H1 (cell line): ENCODE measurements at regions not wholly inside any gene's neighbourhood (a gene's known extent, or its start where the extent isn't known, plus 50 kb on each side); places are given as distances from the start of the nearest gene placed in this dataset.

Source experiments
- BRCA1 ChIP-seq: IDR thresholded peaks from 2 replicates; pipeline ENCODE4 v1.6.1; 2012; ENCODE audit warnings: low read depth, low read length, improper control_type of control experiment
- EZH2 ChIP-seq: fragments of 200-600 bp; sonication (generic); IDR thresholded peaks from 2 replicates; pipeline ENCODE4 v1.7.1; 2012; ENCODE audit warnings: low read depth, mild to moderate bottlenecking, moderate library complexity, low read length, inconsistent platforms; ENCODE audit not compliant: severe bottlenecking
- NRF1 ChIP-seq: IDR thresholded peaks from 2 replicates; pipeline ENCODE4 v1.6.1; 2011; ENCODE audit warnings: mild to moderate bottlenecking, low read depth, low read length, improper control_type of control experiment
- POLR2A ChIP-seq, 2 experiments: IDR thresholded peaks; 1 replicate in 1 of 2; 2 replicates in 1 of 2; pipeline ENCODE4 v1.6.1; 2011; ENCODE audit warnings: low read depth in 2 of 2, low read length in 2 of 2, mild to moderate bottlenecking in 2 of 2; ENCODE audit errors: control extremely low read depth in 1 of 2
- RAD21 ChIP-seq, 2 experiments: IDR thresholded peaks in 1 of 2; conservative IDR thresholded peaks in 1 of 2; 2 replicates each; pipeline ENCODE4 v1.6.1; 2011; ENCODE audit warnings: low read depth in 2 of 2, low read length in 2 of 2, improper control_type of control experiment in 1 of 2, inconsistent platforms in 1 of 2, mild to moderate bottlenecking in 1 of 2, moderate library complexity in 1 of 2
- SP1 ChIP-seq: IDR thresholded peaks from 2 replicates; pipeline ENCODE4 v1.6.1; 2011; ENCODE audit warnings: low read depth, low read length
- YY1 ChIP-seq: IDR thresholded peaks from 2 replicates; pipeline ENCODE4 v1.6.1; 2011; ENCODE audit warnings: low read depth, mild to moderate bottlenecking, low read length
- ZNF274 ChIP-seq: IDR thresholded peaks from 2 replicates; pipeline ENCODE4 v1.7.0; 2012; ENCODE audit warnings: low read length, borderline replicate concordance; ENCODE audit errors: extremely low read depth
- TF ChIP-seq, protein P1 (sequence below), 3 experiments: IDR thresholded peaks; 1 replicate in 2 of 3; 2 replicates in 1 of 3; pipeline versions ENCODE4 v1.5.1 to v1.6.1; 2011; ENCODE audit warnings: low read length in 3 of 3, mild to moderate bottlenecking in 3 of 3, inconsistent platforms in 2 of 3, low read depth in 1 of 3, moderate library complexity in 1 of 3; ENCODE audit not compliant: insufficient read depth in 1 of 3; ENCODE audit errors: control extremely low read depth in 1 of 3

- TF ChIP-seq BRCA1 (no peak), RAD21 (IDR thresholded peaks at IDR 0.05 in 1 of 2, conservative IDR thresholded peaks at IDR 0.05 in 1 of 2; ENCODE audit: low read depth in 2 of 2, low read length in 2 of 2) (no peak), SP1 (no peak), YY1 (no peak), POLR2A (IDR thresholded peaks at IDR 0.05; ENCODE audit: control extremely low read depth in 1 of 2, low read depth in 2 of 2, low read length in 2 of 2) (no peak), ZNF274 (no peak), EZH2 (no peak), NRF1 (no peak)
- TF ChIP-seq, protein P1, sequence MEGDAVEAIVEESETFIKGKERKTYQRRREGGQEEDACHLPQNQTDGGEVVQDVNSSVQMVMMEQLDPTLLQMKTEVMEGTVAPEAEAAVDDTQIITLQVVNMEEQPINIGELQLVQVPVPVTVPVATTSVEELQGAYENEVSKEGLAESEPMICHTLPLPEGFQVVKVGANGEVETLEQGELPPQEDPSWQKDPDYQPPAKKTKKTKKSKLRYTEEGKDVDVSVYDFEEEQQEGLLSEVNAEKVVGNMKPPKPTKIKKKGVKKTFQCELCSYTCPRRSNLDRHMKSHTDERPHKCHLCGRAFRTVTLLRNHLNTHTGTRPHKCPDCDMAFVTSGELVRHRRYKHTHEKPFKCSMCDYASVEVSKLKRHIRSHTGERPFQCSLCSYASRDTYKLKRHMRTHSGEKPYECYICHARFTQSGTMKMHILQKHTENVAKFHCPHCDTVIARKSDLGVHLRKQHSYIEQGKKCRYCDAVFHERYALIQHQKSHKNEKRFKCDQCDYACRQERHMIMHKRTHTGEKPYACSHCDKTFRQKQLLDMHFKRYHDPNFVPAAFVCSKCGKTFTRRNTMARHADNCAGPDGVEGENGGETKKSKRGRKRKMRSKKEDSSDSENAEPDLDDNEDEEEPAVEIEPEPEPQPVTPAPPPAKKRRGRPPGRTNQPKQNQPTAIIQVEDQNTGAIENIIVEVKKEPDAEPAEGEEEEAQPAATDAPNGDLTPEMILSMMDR (IDR thresholded peaks at IDR 0.05; ENCODE audit: control extremely low read depth in 1 of 3, insufficient read depth in 1 of 3, low read depth in 1 of 3, low read length in 3 of 3): no peak
Observed at GRCh38 chr7:13713092-13713491, 276.4 kb downstream of the ETV1 start.
